GM13976 (cell line): ENCODE measurements at regions not wholly inside any gene's neighbourhood (a gene's known extent, or its start where the extent isn't known, plus 50 kb on each side); places are given as distances from the start of the nearest gene placed in this dataset.
A peak's percentile ranks its signal among the peaks of the same experiment; 100 is the strongest.

Experiments
- DNase-seq: peaks from one replicate; pipeline ENCODE4 v3.0.0; 2012; ENCODE audit warnings: low spot score
- CTCF ChIP-seq: IDR thresholded peaks from 2 replicates; pipeline ENCODE4 v1.5.1; 2012; ENCODE audit warnings: borderline replicate concordance, mild to moderate bottlenecking; ENCODE audit not compliant: insufficient read depth; ENCODE audit errors: extremely low read depth, missing control alignments, control extremely low read depth
- in situ Hi-C: fragments of 300-500 bp; cut with MboI; formaldehyde crosslinking; loops from one replicate; pipeline ENCODE4 v1.12.0; 2022; ENCODE audit warnings: low sequenced_read_pairs, mixed read lengths, inconsistent platforms; ENCODE audit not compliant: unreplicated experiment

- in situ Hi-C loops = no loop called here
- TF ChIP-seq CTCF = no peak
These were observed 980.5 kb downstream of the FLRT2 start for GRCh38 chr14:86510491-86510890.

GRCh38 chr14:86505808-86506207 lies 975.9 kb downstream of the FLRT2 start:
- no peak for TF ChIP-seq CTCF
- no peak for DNase-seq

More at GRCh38 chr14:86510491-86510890, 980.5 kb downstream of the FLRT2 start:
- no peak for DNase-seq

GRCh38 chr14:86501611-86502010 lies 971.7 kb downstream of the FLRT2 start:
- TF ChIP-seq CTCF = no peak
- no peak for DNase-seq
- in situ Hi-C loops = no loop called here

More at GRCh38 chr14:86505808-86506207, 975.9 kb downstream of the FLRT2 start:
- in situ Hi-C loops = no loop called here

GRCh38 chr14:86491743-86492142 lies 961.8 kb downstream of the FLRT2 start:
- in situ Hi-C loops = no loop called here
- DNase-seq = no peak
- TF ChIP-seq CTCF = no peak

- no peak for DNase-seq
These were observed 951.2 kb downstream of the FLRT2 start for GRCh38 chr14:86481104-86481503.

GRCh38 chr14:86464341-86464740 lies 934.4 kb downstream of the FLRT2 start:
- TF ChIP-seq CTCF = no peak
- in situ Hi-C loops = no loop called here
- no peak for DNase-seq

More at GRCh38 chr14:86481104-86481503, 951.2 kb downstream of the FLRT2 start:
- in situ Hi-C loops = no loop called here
- TF ChIP-seq CTCF = no peak

GRCh38 chr14:86462193-86462753 lies 932.3 kb downstream of the FLRT2 start:
- peak; percentile 4 for TF ChIP-seq CTCF
- no peak for DNase-seq
- in situ Hi-C loops = no loop called here
